K562 (cell line): ENCODE measurements at regions not wholly inside any gene's neighbourhood (a gene's known extent, or its start where the extent isn't known, plus 50 kb on each side); places are given as distances from the start of the nearest gene placed in this dataset.

Experiments used
- ATAC-seq: fragments of 200-7000 bp; cut with Tn5 transposase; 3 replicates; pipeline ENCODE4 v1.9.1; 2020; ENCODE audit warnings: moderate library complexity
- BruUV-seq: library from RNA; stranded (reverse); fragments of 400-500 nt; replicated peaks from 2 replicates; lab custom pipeline; 2021; lab: Mats Ljungman, UMichigan
- CTCF ChIA-PET: fragments of 300-600 bp; formaldehyde crosslinking; extraction: SDS; loops from one replicate; lab custom pipeline; 2021; ENCODE audit warnings: low intra/inter-chr PET ratio; lab: Yijun Ruan, JAX
- POLR2A ChIA-PET: fragments of 300-600, 350-650 bp; sonication (Branson Sonifier 250); formaldehyde crosslinking; extraction: SDS; loops from one replicate; lab custom pipeline; 2021; ENCODE audit warnings: antibody characterized with exemption, inconsistent platforms; lab: Yijun Ruan, JAX
- DNase-seq, 4 experiments: peaks; one replicate each; pipeline versions ENCODE4 v3.0.0 to v3.0.0-alpha.2; 2011 to 2018; ENCODE audit warnings: low spot score in 3 of 4, mixed read lengths in 3 of 4; ENCODE audit errors: extremely low read depth in 1 of 4
- FAIRE-seq: peaks from 2 replicates; lab custom pipeline; 2011; peaks lifted over from hg19 to GRCh38; lab: Jason Lieb, UNC
- H2AFZ ChIP-seq: 2 replicates; pipeline ENCODE4 v1.6.0; 2011; ENCODE audit warnings: low read depth, low read length, control low read depth, inconsistent platforms
- H3K27ac ChIP-seq: fragments of 200-600 bp; 3 replicates; pipeline ENCODE4 v1.8.0; 2011; ENCODE audit warnings: low read depth, mild to moderate bottlenecking, control low read depth, inconsistent platforms, low read length, moderate library complexity, mixed read lengths; ENCODE audit errors: extremely low read depth
- H3K27me3 ChIP-seq, 2 experiments: fragments of 300-600 bp in 1 of 2; 2 replicates in 1 of 2; 3 replicates in 1 of 2; pipeline versions ENCODE4 v1.6.0 to v1.8.0; 2011; ENCODE audit warnings: inconsistent platforms in 2 of 2, low read length in 2 of 2, mild to moderate bottlenecking in 1 of 2, mixed read lengths in 1 of 2, moderate library complexity in 1 of 2; ENCODE audit not compliant: control insufficient read depth in 2 of 2, insufficient read depth in 2 of 2
- H3K36me3 ChIP-seq: fragments of 300-600 bp; 3 replicates; pipeline ENCODE4 v1.8.0; 2011; ENCODE audit warnings: mild to moderate bottlenecking, low read length, inconsistent platforms; ENCODE audit not compliant: control insufficient read depth, insufficient read depth
- H3K4me1 ChIP-seq, 2 experiments: fragments of 200-600 bp in 1 of 2; replicated peaks in 1 of 2; 2 replicates in 1 of 2; 3 replicates in 1 of 2; pipeline versions ENCODE4 v1.5.1 to v1.8.0; 2011; ENCODE audit warnings: inconsistent platforms in 2 of 2, low read length in 2 of 2, mild to moderate bottlenecking in 1 of 2, mixed read lengths in 1 of 2, moderate library complexity in 1 of 2; ENCODE audit not compliant: control insufficient read depth in 2 of 2, insufficient read depth in 2 of 2
- H3K4me2 ChIP-seq: 2 replicates; pipeline ENCODE4 v1.6.1; 2011; ENCODE audit warnings: low read length, control low read depth, inconsistent platforms, mixed read lengths; ENCODE audit not compliant: insufficient read depth
- H3K4me3 ChIP-seq: fragments of 200-600 bp; sonication (generic), shearing (Covaris generic); 2 replicates; pipeline ENCODE4 v1.5.1; 2016; ENCODE audit warnings: control low read depth, inconsistent platforms
- H3K79me2 ChIP-seq: fragments of 200-600 bp; 3 replicates; pipeline ENCODE4 v1.8.0; 2011; ENCODE audit warnings: low read length, inconsistent platforms; ENCODE audit not compliant: control insufficient read depth, insufficient read depth
- H3K9ac ChIP-seq, 2 experiments: 2 replicates each; pipeline versions ENCODE4 v1.6.0 to v1.6.1; 2011; ENCODE audit warnings: low read depth in 2 of 2, low read length in 2 of 2, control low read depth in 1 of 2, inconsistent platforms in 1 of 2, mild to moderate bottlenecking in 1 of 2, mixed read lengths in 1 of 2; ENCODE audit not compliant: insufficient read depth in 1 of 2
- H3K9me1 ChIP-seq: one replicate; pipeline ENCODE4 v1.6.0; 2011; ENCODE audit warnings: inconsistent platforms, mild to moderate bottlenecking, low read length, moderate library complexity; ENCODE audit not compliant: control insufficient read depth, insufficient read depth
- H3K9me3 ChIP-seq: replicated peaks from 2 replicates; pipeline ENCODE4 v1.5.1; 2011; ENCODE audit warnings: low read depth, low read length, inconsistent platforms; ENCODE audit not compliant: control insufficient read depth, insufficient read depth
- H4K20me1 ChIP-seq: replicated peaks from 2 replicates; pipeline ENCODE4 v1.6.1; 2011; ENCODE audit warnings: low read length, inconsistent platforms, mixed read lengths; ENCODE audit not compliant: control insufficient read depth, insufficient read depth
- BCOR ChIP-seq: fragments of 450-650 bp; IDR thresholded peaks from 2 replicates; pipeline ENCODE4 v1.6.1; 2016
- CLOCK ChIP-seq: fragments of 250-450 bp; sonication (Bioruptor Pico); IDR thresholded peaks from 2 replicates; pipeline ENCODE4 v1.4.0; 2020; ENCODE audit warnings: mild to moderate bottlenecking, moderate library complexity, borderline replicate concordance
- EHMT2 ChIP-seq: fragments of 450-650 bp; IDR thresholded peaks from 2 replicates; pipeline ENCODE4 v1.6.1; 2018; ENCODE audit warnings: antibody characterized with exemption
- FOXJ3 ChIP-seq: sonication (generic); formaldehyde crosslinking; IDR thresholded peaks from 2 replicates; pipeline ENCODE4 v1.4.0; 2020; ENCODE audit warnings: mild to moderate bottlenecking, missing genetic modification reagents
- GTF2A2 ChIP-seq: IDR thresholded peaks from 2 replicates; pipeline ENCODE4 v1.6.1; 2016; ENCODE audit warnings: mild to moderate bottlenecking, missing genetic modification characterization, missing compliant biosample characterization
- LCOR ChIP-seq: sonication (generic); formaldehyde crosslinking; IDR thresholded peaks from 2 replicates; pipeline ENCODE4 v1.8.0; 2022; ENCODE audit warnings: mild to moderate bottlenecking, missing genetic modification reagents
- MBD2 ChIP-seq: sonication (generic); IDR thresholded peaks from 2 replicates; pipeline ENCODE4 v1.6.1; 2016; ENCODE audit warnings: low read depth, borderline replicate concordance
- NONO ChIP-seq, 2 experiments: fragments of 200-400 bp in 1 of 2; fragments of 450-650 bp in 1 of 2; formaldehyde crosslinking in 1 of 2; IDR thresholded peaks; 2 replicates each; pipeline ENCODE4 v1.6.1; 2017; ENCODE audit warnings: low read depth in 2 of 2, mild to moderate bottlenecking in 2 of 2, moderate library complexity in 2 of 2, low read length in 1 of 2
- RUNX1 ChIP-seq: sonication (generic); IDR thresholded peaks from 2 replicates; pipeline ENCODE4 v1.6.1; 2016; ENCODE audit warnings: antibody characterized with exemption, low read depth
- THRA ChIP-seq: fragments of 450-650 bp; IDR thresholded peaks from 2 replicates; pipeline ENCODE4 v1.6.1; 2017; ENCODE audit warnings: mild to moderate bottlenecking, moderate library complexity
- ZFP30 ChIP-seq: fragments of 250-450 bp; sonication (Bioruptor Pico); IDR thresholded peaks from 2 replicates; pipeline ENCODE4 v1.8.0; 2022; ENCODE audit warnings: moderate library complexity, mild to moderate bottlenecking, inconsistent platforms, borderline replicate concordance
- ZNF134 ChIP-seq: fragments of 250-450 bp; sonication (Bioruptor Pico); conservative IDR thresholded peaks from 2 replicates; pipeline ENCODE4 v1.4.0; 2020
- ZNF143 ChIP-seq: sonication (generic); formaldehyde crosslinking; IDR thresholded peaks from 2 replicates; pipeline ENCODE4 v1.9.0; 2022; ENCODE audit warnings: mild to moderate bottlenecking, missing genetic modification reagents
- WGBS: fragments of 100-300 bp; shearing (Covaris generic); methylation state at CpG from one replicate; pipeline ENCODE4 v1.1.6; 2016; ENCODE audit warnings: low coverage, mixed read lengths; ENCODE audit not compliant: insufficient coverage; ENCODE audit errors: missing lambda C conversion rate; 5-methylcytosine and 5-hydroxymethylcytosine counted together
- in situ Hi-C: fragments of 300-500 bp; cut with MboI; formaldehyde crosslinking; loops from 4 replicates; pipeline ENCODE4 v1.15.0; 2018; ENCODE audit warnings: inconsistent platforms, mixed read lengths
- intact Hi-C: fragments of 100-400 bp; cut with micrococcal nuclease; formaldehyde crosslinking; loops from 2 replicates; pipeline ENCODE4 v1.14.2; 2022

GRCh38 chr17:62150471-62150870, 85.4 kb upstream of the MED13 start:
- Histone ChIP-seq H2AFZ (0 out of 2 replicates have a peak overlapping the region, but pooled peaks have one; percentile 52), H3K4me3 (no peak overlapping the region), H3K9me1 (no peaks in the 10 kb centered on the region), H3K36me3 (no peaks in the 10 kb centered on the region), H3K9me3 (peaks cover 7% of the 10 kb centered on the region; the same call in 1 of the 2 replicates), H4K20me1 (no peaks in the 10 kb centered on the region), H3K4me2 (no peak overlapping the region), H3K27me3 (no peaks in the 10 kb centered on the region), H3K79me2 (no peaks in the 10 kb centered on the region), H3K27ac (no peak overlapping the region), H3K9ac (no peak overlapping the region), H3K4me1 (peaks cover 4% of the 10 kb centered on the region in 2 experiments; a peak in 3 of 5 replicates)
- DNase-seq (no peak), FAIRE-seq (no peak), ATAC-seq (no peak)
- TF ChIP-seq GTF2A2 (tag) (no peak), BCOR (no peak), THRA (no peak), EHMT2 (no peak), FOXJ3 (CRISPR knock-in tag) (no peak), ZNF134 (CRISPR knock-in tag) (no peak), NONO (IDR thresholded peaks at IDR 0.05; ENCODE audit: low read depth in 2 of 2, low read length in 1 of 2) (no peak), RUNX1 (no peak), ZFP30 (CRISPR knock-in tag) (no peak), CLOCK (CRISPR knock-in tag) (no peak), ZNF143 (CRISPR knock-in tag) (no peak), LCOR (CRISPR knock-in tag) (no peak), MBD2 (no peak)
- ChIA-PET POLR2A (interaction anchor here (0.7 kb wide), 1 partner anchor 11 kb away, joined by 3 read pairs; no protein-coding TSS in a partner anchor), CTCF (no interaction called here)
- intact Hi-C loops = no loop called here
- BruUV-seq = no TSS peak
- in situ Hi-C loops = no loop called here
- WGBS = 88% methylated on average over 2 of the region's 2 CpGs
